SK-N-SH treated with all-trans-retinoic acid at 6 μM for 48 hours (cell line): ENCODE measurements at regions not wholly inside any gene's neighbourhood (a gene's known extent, or its start where the extent isn't known, plus 50 kb on each side); places are given as distances from the start of the nearest gene placed in this dataset.

ENCODE experiments used
- ARNTL ChIP-seq: fragments of 450-650 bp; formaldehyde crosslinking; IDR thresholded peaks from 2 replicates; pipeline ENCODE4 v1.5.0; 2020; ENCODE audit warnings: low read depth, mild to moderate bottlenecking, moderate library complexity, borderline replicate concordance
- GLIS3 ChIP-seq: fragments of 250-450 bp; sonication (Bioruptor Pico); IDR thresholded peaks from 2 replicates; pipeline ENCODE4 v1.5.0; 2020; ENCODE audit warnings: mild to moderate bottlenecking, moderate library complexity
- OSR1 ChIP-seq: fragments of 250-450 bp; sonication (Bioruptor Pico); IDR thresholded peaks from 2 replicates; pipeline ENCODE4 v1.8.0; 2022; ENCODE audit warnings: moderate library complexity, mild to moderate bottlenecking, inconsistent platforms
- RARB ChIP-seq: fragments of 250-450 bp; sonication (Bioruptor Pico); IDR thresholded peaks from 2 replicates; pipeline ENCODE4 v1.8.0; 2021; ENCODE audit warnings: mild to moderate bottlenecking, moderate library complexity

GRCh38 chr4:37757121-37757520, 69.4 kb upstream of the PGM2 start:
- TF ChIP-seq GLIS3 (CRISPR knock-in tag) (no peak), ARNTL (CRISPR knock-in tag) (no peak), OSR1 (CRISPR knock-in tag) (no peak), RARB (no peak)
